Fibroblast of lung (primary cell): ENCODE measurements at regions not wholly inside any gene's neighbourhood (a gene's known extent, or its start where the extent isn't known, plus 50 kb on each side); places are given as distances from the start of the nearest gene placed in this dataset.
"Not testable (repeated sequence)": the region's sequence is repeated elsewhere in the genome, so short reads cannot be mapped to it uniquely, and the experiment has no call there.

Experiments
- DNase-seq, 2 donors: peaks; one replicate each; pipeline versions ENCODE4 v3.0.0 to v3.0.0-alpha.2; 2010; ENCODE audit warnings: low read depth in 2 of 2
- H2AFZ ChIP-seq: 2 replicates; pipeline ENCODE4 v1.5.1; 2012; ENCODE audit warnings: low read length, control low read depth, inconsistent platforms
- H3K27ac ChIP-seq: 2 replicates; pipeline ENCODE4 v1.5.1; 2011; ENCODE audit warnings: low read length, control low read depth; ENCODE audit not compliant: insufficient read depth
- H3K27me3 ChIP-seq: 2 replicates; pipeline ENCODE4 v1.5.1; 2011; ENCODE audit warnings: mild to moderate bottlenecking, low read length; ENCODE audit not compliant: control insufficient read depth, insufficient read depth
- H3K36me3 ChIP-seq: 2 replicates; pipeline ENCODE4 v1.5.1; 2011; ENCODE audit warnings: low read length; ENCODE audit not compliant: control insufficient read depth, insufficient read depth
- H3K4me1 ChIP-seq: 2 replicates; pipeline ENCODE4 v1.5.1; 2011; ENCODE audit warnings: low read length; ENCODE audit not compliant: control insufficient read depth, insufficient read depth; ENCODE audit errors: extremely low read depth
- H3K4me2 ChIP-seq: 2 replicates; pipeline ENCODE4 v1.5.1; 2011; ENCODE audit warnings: low read length, control low read depth; ENCODE audit not compliant: insufficient read depth; ENCODE audit errors: extremely low read depth
- H3K4me3 ChIP-seq, 4 experiments: fragments of 200-600 bp in 1 of 4; sonication (generic) in 1 of 4; replicated peaks in 1 of 4; 2 replicates each; pipeline ENCODE4 v1.5.1; 2011 to 2016; ENCODE audit warnings: low read length in 4 of 4, low read depth in 3 of 4, mild to moderate bottlenecking in 3 of 4, control low read depth in 2 of 4, inconsistent platforms in 1 of 4, mixed read lengths in 1 of 4; ENCODE audit not compliant: insufficient read depth in 1 of 4; ENCODE audit errors: control extremely low read depth in 1 of 4
- H3K79me2 ChIP-seq: 2 replicates; pipeline ENCODE4 v1.5.1; 2012; ENCODE audit warnings: mild to moderate bottlenecking, low read length, inconsistent platforms; ENCODE audit not compliant: control insufficient read depth, insufficient read depth
- H3K9ac ChIP-seq: 2 replicates; pipeline ENCODE4 v1.5.1; 2011; ENCODE audit warnings: mild to moderate bottlenecking, low read length, control low read depth; ENCODE audit not compliant: insufficient read depth
- H3K9me3 ChIP-seq: 2 replicates; pipeline ENCODE4 v1.5.1; 2012; ENCODE audit warnings: low read depth, low read length; ENCODE audit not compliant: control insufficient read depth, insufficient read depth
- H4K20me1 ChIP-seq: 2 replicates; pipeline ENCODE4 v1.5.1; 2011; ENCODE audit warnings: low read length; ENCODE audit not compliant: control insufficient read depth, insufficient read depth; ENCODE audit errors: extremely low read depth
- EZH2 ChIP-seq: IDR thresholded peaks from 2 replicates; pipeline ENCODE4 v1.5.1; 2012; ENCODE audit warnings: low read length, control low read depth, mild to moderate bottlenecking; ENCODE audit errors: missing control alignments
- TF ChIP-seq, protein P1 (sequence below), 2 donors: IDR thresholded peaks in 1 of 2; conservative IDR thresholded peaks in 1 of 2; 1 replicate in 1 of 2; 2 replicates in 1 of 2; pipeline ENCODE4 v1.5.1; 2011 to 2012; ENCODE audit warnings: low read length in 2 of 2, control low read depth in 1 of 2, inconsistent platforms in 1 of 2, low read depth in 1 of 2, mild to moderate bottlenecking in 1 of 2

DNA sequence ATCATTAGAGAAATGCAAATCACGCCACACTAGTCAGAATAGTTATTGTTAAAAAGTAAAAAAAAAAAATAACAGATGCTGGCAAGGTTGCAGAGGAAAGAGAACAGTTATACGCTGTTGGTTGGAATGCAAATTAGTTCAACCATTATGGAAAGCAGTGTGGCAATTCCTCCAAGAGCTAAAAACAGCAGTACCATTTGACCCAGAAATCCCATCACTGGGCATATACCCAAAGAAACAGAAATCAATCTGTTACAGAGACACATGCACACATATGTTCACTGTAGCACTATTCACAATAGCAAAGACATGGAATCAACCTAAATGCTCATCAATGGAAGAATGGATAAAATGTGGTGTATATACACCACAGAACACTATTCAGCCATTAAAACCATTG is 388.7 kb upstream of the FMR1 start:
- Histone ChIP-seq H3K79me2 (no peaks in the 10 kb centered on the region), H3K9me3 (no peaks in the 10 kb centered on the region), H3K9ac (no peak overlapping the region), H4K20me1 (no peaks in the 10 kb centered on the region), H2AFZ (no peak overlapping the region), H3K4me1 (no peaks in the 10 kb centered on the region), H3K27ac (no peak overlapping the region), H3K4me3 (no peak overlapping the region), H3K4me2 (no peak overlapping the region), H3K36me3 (no peaks in the 10 kb centered on the region), H3K27me3 (no peaks in the 10 kb centered on the region)
- TF ChIP-seq EZH2: no peak
- TF ChIP-seq, protein P1, sequence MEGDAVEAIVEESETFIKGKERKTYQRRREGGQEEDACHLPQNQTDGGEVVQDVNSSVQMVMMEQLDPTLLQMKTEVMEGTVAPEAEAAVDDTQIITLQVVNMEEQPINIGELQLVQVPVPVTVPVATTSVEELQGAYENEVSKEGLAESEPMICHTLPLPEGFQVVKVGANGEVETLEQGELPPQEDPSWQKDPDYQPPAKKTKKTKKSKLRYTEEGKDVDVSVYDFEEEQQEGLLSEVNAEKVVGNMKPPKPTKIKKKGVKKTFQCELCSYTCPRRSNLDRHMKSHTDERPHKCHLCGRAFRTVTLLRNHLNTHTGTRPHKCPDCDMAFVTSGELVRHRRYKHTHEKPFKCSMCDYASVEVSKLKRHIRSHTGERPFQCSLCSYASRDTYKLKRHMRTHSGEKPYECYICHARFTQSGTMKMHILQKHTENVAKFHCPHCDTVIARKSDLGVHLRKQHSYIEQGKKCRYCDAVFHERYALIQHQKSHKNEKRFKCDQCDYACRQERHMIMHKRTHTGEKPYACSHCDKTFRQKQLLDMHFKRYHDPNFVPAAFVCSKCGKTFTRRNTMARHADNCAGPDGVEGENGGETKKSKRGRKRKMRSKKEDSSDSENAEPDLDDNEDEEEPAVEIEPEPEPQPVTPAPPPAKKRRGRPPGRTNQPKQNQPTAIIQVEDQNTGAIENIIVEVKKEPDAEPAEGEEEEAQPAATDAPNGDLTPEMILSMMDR (conservative IDR thresholded peaks at IDR 0.05 in 1 of 2, IDR thresholded peaks at IDR 0.05 in 1 of 2; ENCODE audit: low read depth in 1 of 2, low read length in 2 of 2): no peak
- no peak for DNase-seq

DNA sequence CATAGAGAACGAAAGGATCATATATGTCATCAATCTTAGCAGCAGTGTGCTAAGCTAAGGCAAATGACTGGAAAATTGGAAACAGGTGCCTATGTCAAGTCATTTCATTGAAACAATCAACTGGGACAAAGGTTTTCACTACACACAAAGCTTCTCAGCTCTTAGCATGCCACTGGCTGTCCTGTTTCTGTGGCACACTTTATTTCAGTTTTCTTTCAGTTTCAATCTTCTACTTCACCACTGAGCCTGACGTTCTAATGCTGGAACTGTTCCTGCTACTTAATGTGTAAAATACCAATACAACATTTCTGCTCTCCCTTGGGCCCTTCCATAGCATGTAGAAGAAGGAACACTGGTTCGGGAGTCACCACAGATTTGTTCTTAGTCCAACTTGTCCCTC is 378.3 kb upstream of the FMR1 start:
- no peak overlapping the region for H3K4me3 ChIP-seq
- TF ChIP-seq EZH2: no peak
- TF ChIP-seq, protein P1 (conservative IDR thresholded peaks at IDR 0.05 in 1 of 2, IDR thresholded peaks at IDR 0.05 in 1 of 2; ENCODE audit: low read depth in 1 of 2, low read length in 2 of 2): no peak
- H3K9ac ChIP-seq: no peak overlapping the region
- H3K4me1 ChIP-seq: no peaks in the 10 kb centered on the region
- H3K36me3 ChIP-seq: no peaks in the 10 kb centered on the region
- H3K9me3 ChIP-seq: no peaks in the 10 kb centered on the region
- H3K4me2 ChIP-seq: no peak overlapping the region
- no peak overlapping the region for H2AFZ ChIP-seq
- no peaks in the 10 kb centered on the region for H3K79me2 ChIP-seq
- H3K27ac ChIP-seq: no peak overlapping the region
- no peaks in the 10 kb centered on the region for H3K27me3 ChIP-seq
- no peak for DNase-seq
- H4K20me1 ChIP-seq: no peaks in the 10 kb centered on the region

DNA sequence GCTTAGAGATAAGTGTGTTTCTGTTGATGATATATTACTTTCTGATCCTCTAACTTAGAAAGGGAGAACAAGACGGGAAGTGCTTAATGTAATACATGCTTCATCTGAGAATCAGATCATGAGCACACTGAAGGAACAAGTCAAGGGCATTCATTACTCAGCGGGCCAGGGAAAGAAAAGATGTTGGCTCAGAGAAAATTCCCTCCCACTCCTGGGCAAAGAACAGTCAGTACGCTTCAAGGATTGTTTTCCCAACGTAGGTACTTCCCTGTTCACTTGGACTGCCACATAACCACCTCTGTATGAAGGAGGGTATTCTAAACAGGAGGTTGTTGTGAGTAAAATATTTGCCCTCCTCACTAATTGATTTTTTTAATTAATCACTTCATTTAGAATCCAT is 374.5 kb upstream of the FMR1 start:
- DNase-seq: no peak
- H3K9me3 ChIP-seq: no peaks in the 10 kb centered on the region
- H3K36me3 ChIP-seq: no peaks in the 10 kb centered on the region
- no peaks in the 10 kb centered on the region for H4K20me1 ChIP-seq
- no peak overlapping the region for H3K4me2 ChIP-seq
- H3K27ac ChIP-seq: no peak overlapping the region
- H3K4me1 ChIP-seq: no peaks in the 10 kb centered on the region
- TF ChIP-seq, protein P1 (conservative IDR thresholded peaks at IDR 0.05 in 1 of 2, IDR thresholded peaks at IDR 0.05 in 1 of 2; ENCODE audit: low read depth in 1 of 2, low read length in 2 of 2): no peak
- no peak for TF ChIP-seq EZH2
- no peak overlapping the region for H3K4me3 ChIP-seq
- H3K79me2 ChIP-seq: no peaks in the 10 kb centered on the region
- H2AFZ ChIP-seq: no peak overlapping the region
- H3K27me3 ChIP-seq: no peaks in the 10 kb centered on the region
- no peak overlapping the region for H3K9ac ChIP-seq

DNA sequence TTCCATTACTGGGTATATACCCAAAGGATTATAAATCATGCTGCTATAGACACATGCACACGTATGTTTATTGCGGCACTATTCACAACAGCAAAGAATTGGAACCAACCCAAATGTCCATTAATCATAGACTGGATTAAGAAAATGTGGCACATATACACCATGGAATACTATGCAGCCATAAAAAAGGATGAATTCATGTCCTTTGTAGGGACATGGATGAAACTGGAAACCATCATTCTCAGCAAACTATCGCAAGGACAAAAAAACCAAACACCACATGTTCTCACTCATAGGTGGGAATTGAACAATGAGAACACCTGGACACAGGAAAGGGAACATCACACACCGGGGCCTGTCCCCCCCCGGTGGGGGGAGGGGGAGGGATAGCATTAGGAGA is 363.7 kb upstream of the FMR1 start:
- H3K4me1 ChIP-seq, H3K36me3 ChIP-seq, H3K9me3 ChIP-seq, H3K4me3 ChIP-seq, DNase-seq, H3K4me2 ChIP-seq, H3K27me3 ChIP-seq, H3K27ac ChIP-seq, H3K79me2 ChIP-seq, H3K9ac ChIP-seq, H4K20me1 ChIP-seq, H2AFZ ChIP-seq: not testable (repeated sequence)
